Activated naive CD8-positive, alpha-beta T cell treated with anti-CD3 and anti-CD28 coated beads, Interleukin-2, amount 10 ng/mL, durations not matched to agents 7 days and 5 days (primary cell): ENCODE measurements at regions not wholly inside any gene's neighbourhood (a gene's known extent, or its start where the extent isn't known, plus 50 kb on each side); places are given as distances from the start of the nearest gene placed in this dataset.
A peak's percentile ranks its signal among the peaks of the same experiment; 100 is the strongest.
"Not testable (repeated sequence)": the region's sequence is repeated elsewhere in the genome, so short reads cannot be mapped to it uniquely, and the experiment has no call there.

Source experiments
- ATAC-seq: fragments of 150-1000 bp; cut with Tn5 transposase; one replicate; pipeline ENCODE4 v1.10.0; 2021; ENCODE audit warnings: low read depth, moderate library complexity
- POLR2A ChIA-PET: fragments of 350-600 bp; sonication (Branson Sonifier 250); formaldehyde crosslinking; loops from one replicate; lab custom pipeline; 2021; ENCODE audit warnings: antibody characterized with exemption; lab: Charles Lee
- DNase-seq: peaks from one replicate; pipeline ENCODE4 v3.0.0; 2021
- H3K27ac Mint-ChIP-seq: one replicate; pipeline ENCODE4 v1.8.0; 2022; ENCODE audit warnings: mild to moderate bottlenecking, mixed read lengths
- H3K27me3 Mint-ChIP-seq: one replicate; pipeline ENCODE4 v1.8.0; 2022; ENCODE audit warnings: mild to moderate bottlenecking, moderate library complexity, mixed read lengths
- H3K36me3 Mint-ChIP-seq: one replicate; pipeline ENCODE4 v1.8.0; 2021; ENCODE audit warnings: mild to moderate bottlenecking, mixed read lengths
- H3K4me1 Mint-ChIP-seq: one replicate; pipeline ENCODE4 v1.8.0; 2021; ENCODE audit warnings: mixed read lengths
- H3K4me3 Mint-ChIP-seq: one replicate; pipeline ENCODE4 v1.8.0; 2022; ENCODE audit warnings: mild to moderate bottlenecking, moderate library complexity, mixed read lengths
- H3K9me3 Mint-ChIP-seq: one replicate; pipeline ENCODE4 v1.8.0; 2021; ENCODE audit warnings: mixed read lengths

DNA sequence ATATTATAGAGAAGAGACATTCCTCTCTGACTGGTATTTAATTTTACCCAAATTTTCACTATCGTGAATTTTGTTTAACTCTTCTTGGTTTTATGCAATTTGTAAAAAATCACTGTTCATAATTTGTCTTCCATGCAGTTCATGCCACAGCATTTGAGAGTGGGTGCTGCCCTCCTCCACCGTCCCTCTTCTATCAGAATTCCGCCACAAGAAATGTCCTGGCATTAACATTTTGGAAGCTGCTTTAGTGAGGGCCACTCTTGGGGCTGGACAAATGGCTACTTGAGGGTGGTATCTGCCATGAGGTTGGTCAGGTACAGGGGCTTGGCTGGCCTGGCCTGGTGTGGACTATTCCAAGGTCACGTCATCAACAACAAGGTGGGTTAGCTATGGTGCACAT is 68.3 kb upstream of the CLDN5 start:
- DNase-seq (no peak), ATAC-seq (no peak)
- H3K36me3 Mint-ChIP-seq = no peaks in the 10 kb centered on the region
- no peaks in the 10 kb centered on the region for H3K9me3 Mint-ChIP-seq
- H3K27me3 Mint-ChIP-seq = no peaks in the 10 kb centered on the region
- POLR2A ChIA-PET = no interaction called here
- H3K4me3 Mint-ChIP-seq = no peak overlapping the region
- H3K27ac Mint-ChIP-seq = no peak overlapping the region
- H3K4me1 Mint-ChIP-seq = peaks cover 8% of the 10 kb centered on the region

- Mint-ChIP-seq H3K4me1 (peaks cover 22% of the 10 kb centered on the region), H3K27me3 (no peaks in the 10 kb centered on the region), H3K27ac (no peak overlapping the region), H3K4me3 (no peak overlapping the region), H3K36me3 (no peaks in the 10 kb centered on the region), H3K9me3 (no peaks in the 10 kb centered on the region)
- DNase-seq = no peak
- no peak for ATAC-seq
- POLR2A ChIA-PET = no interaction called here
Observed at GRCh38 chr22:19593991-19594569, 69.9 kb upstream of the CLDN5 start.

- ATAC-seq (no peak), DNase-seq (no peak)
- Mint-ChIP-seq H3K4me1 (peaks cover 22% of the 10 kb centered on the region), H3K4me3 (no peak overlapping the region), H3K27me3 (no peaks in the 10 kb centered on the region), H3K36me3 (no peaks in the 10 kb centered on the region), H3K27ac (no peak overlapping the region), H3K9me3 (no peaks in the 10 kb centered on the region)
- POLR2A ChIA-PET = no interaction called here
Observed at GRCh38 chr22:19595532-19595931, 71.3 kb upstream of the CLDN5 start.

DNA sequence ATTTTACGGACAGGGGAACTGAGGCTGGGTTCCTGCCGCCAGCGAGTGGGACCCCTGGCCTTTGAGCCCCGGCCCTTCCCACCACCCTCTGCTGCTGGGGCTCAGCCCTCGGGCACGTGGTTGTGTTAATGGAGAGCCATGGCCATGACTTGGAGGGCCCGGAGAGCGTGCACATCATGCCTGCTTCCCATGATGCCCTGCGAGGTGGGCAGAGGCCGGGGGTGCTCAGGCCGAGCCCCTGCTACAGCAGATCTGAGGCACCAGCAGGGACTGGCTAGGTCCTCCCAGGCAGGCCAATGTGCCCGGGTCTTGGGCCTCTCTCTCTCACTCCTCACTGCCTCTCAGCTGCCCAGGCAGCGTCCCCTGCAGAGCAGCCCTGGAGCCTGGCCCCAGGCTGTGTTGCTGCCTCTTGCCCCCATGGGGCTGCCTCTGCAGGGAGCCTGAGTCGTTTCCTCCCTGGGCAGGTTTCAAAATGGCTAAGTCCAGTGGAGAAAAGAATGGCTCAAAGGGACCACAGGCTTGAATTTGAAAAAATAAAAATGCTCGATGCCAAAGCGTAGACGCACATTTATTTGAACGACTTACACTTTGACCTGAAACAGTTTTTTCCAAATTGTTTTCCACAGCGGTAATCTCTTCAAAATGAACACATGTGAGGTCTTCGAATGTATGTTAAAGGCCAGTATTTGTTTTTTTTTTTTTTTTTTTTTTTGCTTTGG is 72.6 kb upstream of the CLDN5 start:
- ATAC-seq (peak; percentile 30), DNase-seq (no peak)
- Mint-ChIP-seq H3K4me1 (peaks cover 22% of the 10 kb centered on the region), H3K36me3 (no peaks in the 10 kb centered on the region), H3K27ac (peak overlapping the region; percentile 96), H3K27me3 (no peaks in the 10 kb centered on the region), H3K4me3 (peak overlapping the region; percentile 82), H3K9me3 (no peaks in the 10 kb centered on the region)
- POLR2A ChIA-PET = interaction anchor here (0.7 to 2.2 kb wide), 6 partner anchors 11 to 117 kb away, joined by 3 to 13 read pairs (median 4); partner anchors contain the start of gene CDC45

DNA sequence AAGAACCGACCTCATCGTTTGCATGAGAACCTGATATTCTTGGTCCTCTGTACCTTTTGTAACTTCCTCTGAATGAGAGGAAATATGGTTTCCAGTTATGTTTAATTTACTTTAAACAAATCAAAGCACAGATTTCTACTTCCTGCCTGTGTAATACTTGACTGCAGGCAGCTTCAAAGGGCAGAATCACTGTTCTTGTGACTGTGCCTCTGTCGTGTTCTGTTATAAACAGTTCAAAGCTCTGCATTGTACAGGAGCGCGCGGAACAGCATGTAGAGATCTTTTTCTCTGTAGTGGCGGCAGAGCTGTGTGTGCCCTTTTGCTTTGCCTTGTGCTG is 73.2 kb upstream of the CLDN5 start:
- peaks cover 22% of the 10 kb centered on the region for H3K4me1 Mint-ChIP-seq
- H3K9me3 Mint-ChIP-seq = no peaks in the 10 kb centered on the region
- H3K27me3 Mint-ChIP-seq = no peaks in the 10 kb centered on the region
- DNase-seq (no peak), ATAC-seq (peak; percentile 95)
- peak overlapping the region; percentile 82 for H3K4me3 Mint-ChIP-seq
- peak overlapping the region; percentile 96 for H3K27ac Mint-ChIP-seq
- POLR2A ChIA-PET = interaction anchor here (0.6 to 2.2 kb wide), 7 partner anchors 10 to 118 kb away, joined by 3 to 13 read pairs (median 4); partner anchors contain the start of gene CDC45
- no peaks in the 10 kb centered on the region for H3K36me3 Mint-ChIP-seq

DNA sequence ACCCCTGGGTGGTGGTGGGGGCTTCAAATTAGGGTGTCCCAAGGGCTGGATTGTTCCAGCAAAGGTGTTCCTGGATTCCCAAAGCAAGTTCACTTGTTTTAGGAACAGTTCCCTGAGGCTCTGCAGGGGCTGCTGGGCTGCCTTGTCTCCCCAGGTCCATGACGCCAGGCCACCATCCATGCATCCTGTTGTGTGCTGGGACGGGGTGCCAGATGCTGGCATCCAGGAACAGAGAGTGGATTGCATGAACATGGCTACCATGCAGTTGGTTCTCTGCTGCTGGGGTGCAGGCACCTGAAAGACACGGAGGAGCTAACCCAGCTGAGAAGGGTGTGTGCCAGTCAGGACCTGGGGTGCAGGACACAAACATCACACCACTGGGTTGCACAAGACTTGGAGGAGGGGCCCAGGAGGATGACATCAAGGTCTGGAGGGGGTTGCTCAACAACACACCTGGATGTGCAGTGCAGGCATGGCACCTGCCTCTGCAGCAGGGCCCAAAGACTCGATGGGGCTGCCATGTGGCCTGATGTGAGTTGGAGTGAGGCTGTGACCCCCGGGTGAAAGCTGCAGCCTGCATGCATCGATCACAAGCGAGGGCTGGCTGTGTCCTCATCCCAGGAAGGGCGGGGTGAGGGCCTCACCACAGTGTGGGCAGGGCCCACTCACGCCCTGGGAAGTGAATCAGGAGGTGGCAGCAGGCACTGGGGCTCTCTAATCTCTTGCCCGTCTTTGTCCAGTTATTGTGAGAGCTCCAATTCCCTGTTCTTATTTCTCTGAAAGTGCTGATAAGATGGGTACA is 74.0 kb upstream of the CLDN5 start:
- POLR2A ChIA-PET = interaction anchor here (0.5 to 2.2 kb wide), 7 partner anchors 17 to 178 kb away, joined by 3 to 13 read pairs (median 4); partner anchors contain the start of gene CDC45
- Mint-ChIP-seq H3K9me3 (no peaks in the 10 kb centered on the region), H3K36me3 (no peaks in the 10 kb centered on the region), H3K4me3 (peak overlapping the region; percentile 82), H3K27me3 (no peaks in the 10 kb centered on the region), H3K4me1 (peaks cover 22% of the 10 kb centered on the region), H3K27ac (peak overlapping the region; percentile 96)
- ATAC-seq (peak; percentile 15), DNase-seq (peak; percentile 45)

- Mint-ChIP-seq H3K9me3 (no peaks in the 10 kb centered on the region), H3K4me3 (no peak overlapping the region), H3K4me1 (peaks cover 22% of the 10 kb centered on the region), H3K27ac (peak overlapping the region; percentile 96), H3K27me3 (no peaks in the 10 kb centered on the region), H3K36me3 (no peaks in the 10 kb centered on the region)
- POLR2A ChIA-PET = interaction anchor here (0.6 to 2.2 kb wide), 3 partner anchors 17 to 111 kb away, joined by 5 to 13 read pairs (median 7); no protein-coding TSS in a partner anchor
- DNase-seq (no peak), ATAC-seq (no peak)
Observed at GRCh38 chr22:19599004-19599403, 74.8 kb upstream of the CLDN5 start.

GRCh38 chr22:19599626-19600243 is 75.5 kb upstream of the CLDN5 start:
- DNase-seq (no peak), ATAC-seq (no peak)
- POLR2A ChIA-PET = interaction anchor here (0.6 kb wide), 1 partner anchor 11 kb away, joined by 4 read pairs; no protein-coding TSS in a partner anchor
- Mint-ChIP-seq H3K36me3 (no peaks in the 10 kb centered on the region), H3K27ac (no peak overlapping the region), H3K4me3 (no peak overlapping the region), H3K4me1 (peaks cover 22% of the 10 kb centered on the region), H3K9me3 (no peaks in the 10 kb centered on the region), H3K27me3 (no peaks in the 10 kb centered on the region)

DNA sequence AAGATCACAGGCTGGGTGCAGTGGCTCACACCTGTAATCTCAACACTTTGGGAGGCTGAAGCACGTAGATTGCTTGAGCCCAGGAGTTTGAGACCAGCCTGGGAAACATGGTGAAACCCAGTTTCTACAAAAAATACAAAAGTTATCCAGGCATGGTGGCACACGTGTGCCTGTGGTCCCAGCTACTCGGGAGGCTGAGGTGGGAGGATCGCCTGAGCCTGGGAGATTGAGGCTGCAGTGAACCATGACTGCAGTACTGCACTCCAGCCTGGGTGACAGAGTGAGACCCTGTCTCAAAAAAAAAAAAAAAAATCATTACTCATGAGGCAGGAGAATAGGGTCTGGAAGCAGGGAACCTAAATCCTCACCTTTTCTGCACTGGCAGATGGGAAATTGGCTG is 79.1 kb upstream of the CLDN5 start:
- ATAC-seq, H3K27me3 Mint-ChIP-seq, H3K36me3 Mint-ChIP-seq, H3K27ac Mint-ChIP-seq, H3K4me3 Mint-ChIP-seq, DNase-seq, POLR2A ChIA-PET, H3K9me3 Mint-ChIP-seq: not testable (repeated sequence)
- peaks cover 16% of the 10 kb centered on the region for H3K4me1 Mint-ChIP-seq

- ATAC-seq (no peak), DNase-seq (no peak)
- H3K9me3 Mint-ChIP-seq = no peaks in the 10 kb centered on the region
- peaks cover 4% of the 10 kb centered on the region for H3K27me3 Mint-ChIP-seq
- H3K4me1 Mint-ChIP-seq = peaks cover 12% of the 10 kb centered on the region
- no peaks in the 10 kb centered on the region for H3K36me3 Mint-ChIP-seq
- POLR2A ChIA-PET = no interaction called here
- H3K4me3 Mint-ChIP-seq = no peak overlapping the region
- no peak overlapping the region for H3K27ac Mint-ChIP-seq
Observed at GRCh38 chr22:19603767-19604166, 79.6 kb upstream of the CLDN5 start.

DNA sequence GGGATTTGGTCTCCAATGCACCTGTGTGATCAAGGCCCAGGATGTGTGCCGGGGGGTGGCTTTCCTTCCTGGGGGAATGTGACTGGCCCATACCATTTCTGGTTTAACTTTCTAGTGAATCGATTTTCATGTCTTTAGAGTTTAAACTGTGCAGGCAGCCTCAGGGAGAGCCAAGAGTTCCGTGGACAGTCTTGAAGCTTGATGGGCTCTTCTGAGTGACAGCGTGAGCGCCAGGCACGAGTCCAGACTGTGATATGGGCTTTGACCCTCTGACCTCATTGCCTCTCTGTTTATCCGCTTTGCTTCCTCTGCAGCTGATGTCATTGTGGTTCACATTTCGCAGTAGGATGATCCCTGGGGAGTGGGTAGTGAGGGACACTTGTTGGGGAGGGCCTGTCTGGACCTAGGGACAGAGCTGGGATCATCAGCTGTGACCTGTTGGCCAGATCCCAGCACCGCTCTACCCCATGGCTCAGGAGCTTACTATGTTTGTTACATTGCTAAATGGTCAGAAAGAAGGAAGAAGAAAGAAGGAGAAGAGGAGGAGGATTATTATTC is 80.6 kb upstream of the CLDN5 start:
- no peaks in the 10 kb centered on the region for H3K36me3 Mint-ChIP-seq
- no peak overlapping the region for H3K4me3 Mint-ChIP-seq
- POLR2A ChIA-PET = no interaction called here
- H3K27ac Mint-ChIP-seq = no peak overlapping the region
- H3K9me3 Mint-ChIP-seq = no peaks in the 10 kb centered on the region
- DNase-seq (no peak), ATAC-seq (no peak)
- peaks cover 4% of the 10 kb centered on the region for H3K27me3 Mint-ChIP-seq
- peaks cover 13% of the 10 kb centered on the region for H3K4me1 Mint-ChIP-seq

- peaks cover 4% of the 10 kb centered on the region for H3K27me3 Mint-ChIP-seq
- no peak overlapping the region for H3K4me3 Mint-ChIP-seq
- no peaks in the 10 kb centered on the region for H3K9me3 Mint-ChIP-seq
- POLR2A ChIA-PET = no interaction called here
- no peak overlapping the region for H3K27ac Mint-ChIP-seq
- peaks cover 15% of the 10 kb centered on the region for H3K4me1 Mint-ChIP-seq
- H3K36me3 Mint-ChIP-seq = no peaks in the 10 kb centered on the region
- DNase-seq = no peak
- ATAC-seq = no peak
Observed at GRCh38 chr22:19605508-19606331, 81.5 kb upstream of the CLDN5 start.
